HEK293 (cell line): ENCODE measurements at regions not wholly inside any gene's neighbourhood (a gene's known extent, or its start where the extent isn't known, plus 50 kb on each side); places are given as distances from the start of the nearest gene placed in this dataset.
"Not testable (repeated sequence)": the region's sequence is repeated elsewhere in the genome, so short reads cannot be mapped to it uniquely, and the experiment has no call there.

Experiments used
- CTCF ChIP-seq: fragments of 450-650 bp; formaldehyde crosslinking; IDR thresholded peaks from 2 replicates; pipeline ENCODE4 v1.5.1; 2016; ENCODE audit warnings: missing biosample characterization, missing genetic modification characterization
- YY1 ChIP-seq: fragments of 450-650 bp; formaldehyde crosslinking; IDR thresholded peaks from 2 replicates; pipeline ENCODE4 v1.5.1; 2018; ENCODE audit warnings: missing biosample characterization, missing genetic modification characterization
- ZBTB1 ChIP-seq: fragments of 450-650 bp; formaldehyde crosslinking; IDR thresholded peaks from 2 replicates; pipeline ENCODE4 v1.5.1; 2016; ENCODE audit warnings: missing biosample characterization, missing genetic modification characterization
- ZFP3 ChIP-seq: fragments of 450-650 bp; formaldehyde crosslinking; IDR thresholded peaks from 2 replicates; pipeline ENCODE4 v1.5.1; 2016; ENCODE audit warnings: low read depth, missing biosample characterization, missing genetic modification characterization
- ZNF112 ChIP-seq: fragments of 450-650 bp; formaldehyde crosslinking; IDR thresholded peaks from 2 replicates; pipeline ENCODE4 v1.5.0; 2017; ENCODE audit warnings: missing biosample characterization, missing genetic modification characterization
- ZNF548 ChIP-seq: fragments of 450-650 bp; formaldehyde crosslinking; IDR thresholded peaks from 2 replicates; pipeline ENCODE4 v1.5.1; 2016; ENCODE audit warnings: missing biosample characterization, missing genetic modification characterization
- ZNF629 ChIP-seq: fragments of 450-650 bp; formaldehyde crosslinking; IDR thresholded peaks from 2 replicates; pipeline ENCODE4 v1.5.1; 2017; ENCODE audit warnings: missing biosample characterization, missing genetic modification characterization
- ZNF777 ChIP-seq: fragments of 450-650 bp; formaldehyde crosslinking; IDR thresholded peaks from 2 replicates; pipeline ENCODE4 v1.5.1; 2017; ENCODE audit warnings: missing biosample characterization, missing genetic modification characterization, borderline replicate concordance
- TF ChIP-seq, protein P1 (sequence below): fragments of 450-650 bp; formaldehyde crosslinking; IDR thresholded peaks from 2 replicates; pipeline ENCODE4 v1.5.1; 2016; ENCODE audit warnings: missing biosample characterization, missing genetic modification characterization

DNA sequence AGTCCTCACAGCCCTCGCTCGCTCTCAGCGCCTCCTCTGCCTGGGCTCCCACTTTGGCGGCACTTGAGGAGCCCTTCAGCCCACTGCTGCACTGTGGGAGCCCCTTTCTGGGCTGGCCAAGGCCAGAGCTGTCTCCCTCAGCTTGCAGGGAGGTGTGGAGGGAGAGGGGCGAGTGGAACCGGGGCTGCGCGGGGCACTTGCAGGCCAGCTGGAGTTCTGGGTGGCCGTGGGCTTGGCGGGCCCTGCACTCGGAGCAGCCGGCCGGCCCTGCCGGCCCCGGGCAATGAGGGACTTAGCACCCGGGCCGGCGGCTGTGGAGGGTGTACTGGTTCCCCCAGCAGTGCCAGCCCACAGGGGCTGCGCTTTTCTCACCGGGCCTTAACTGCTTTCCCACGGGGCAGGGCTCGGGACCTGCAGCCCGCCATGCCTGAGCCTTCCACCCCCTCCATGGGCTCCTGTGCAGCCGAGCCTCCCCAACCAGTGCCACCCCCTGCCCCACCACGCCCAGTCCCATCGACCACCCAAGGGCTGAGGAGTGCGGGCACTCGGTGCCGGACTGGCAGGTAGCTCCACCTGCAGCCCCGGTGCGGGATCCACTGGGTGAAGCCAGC, 584.1 kb upstream of the KLF12 start:
- TF ChIP-seq CTCF (tag by site-specific recombination); ZNF629 (tag by site-specific recombination); ZNF112; ZFP3 (tag by site-specific recombination); ZBTB1 (tag by site-specific recombination); ZNF777 (tag by site-specific recombination); ZNF548 (tag by site-specific recombination); YY1 (tag by site-specific recombination): not testable (repeated sequence)
- TF ChIP-seq, protein P1, sequence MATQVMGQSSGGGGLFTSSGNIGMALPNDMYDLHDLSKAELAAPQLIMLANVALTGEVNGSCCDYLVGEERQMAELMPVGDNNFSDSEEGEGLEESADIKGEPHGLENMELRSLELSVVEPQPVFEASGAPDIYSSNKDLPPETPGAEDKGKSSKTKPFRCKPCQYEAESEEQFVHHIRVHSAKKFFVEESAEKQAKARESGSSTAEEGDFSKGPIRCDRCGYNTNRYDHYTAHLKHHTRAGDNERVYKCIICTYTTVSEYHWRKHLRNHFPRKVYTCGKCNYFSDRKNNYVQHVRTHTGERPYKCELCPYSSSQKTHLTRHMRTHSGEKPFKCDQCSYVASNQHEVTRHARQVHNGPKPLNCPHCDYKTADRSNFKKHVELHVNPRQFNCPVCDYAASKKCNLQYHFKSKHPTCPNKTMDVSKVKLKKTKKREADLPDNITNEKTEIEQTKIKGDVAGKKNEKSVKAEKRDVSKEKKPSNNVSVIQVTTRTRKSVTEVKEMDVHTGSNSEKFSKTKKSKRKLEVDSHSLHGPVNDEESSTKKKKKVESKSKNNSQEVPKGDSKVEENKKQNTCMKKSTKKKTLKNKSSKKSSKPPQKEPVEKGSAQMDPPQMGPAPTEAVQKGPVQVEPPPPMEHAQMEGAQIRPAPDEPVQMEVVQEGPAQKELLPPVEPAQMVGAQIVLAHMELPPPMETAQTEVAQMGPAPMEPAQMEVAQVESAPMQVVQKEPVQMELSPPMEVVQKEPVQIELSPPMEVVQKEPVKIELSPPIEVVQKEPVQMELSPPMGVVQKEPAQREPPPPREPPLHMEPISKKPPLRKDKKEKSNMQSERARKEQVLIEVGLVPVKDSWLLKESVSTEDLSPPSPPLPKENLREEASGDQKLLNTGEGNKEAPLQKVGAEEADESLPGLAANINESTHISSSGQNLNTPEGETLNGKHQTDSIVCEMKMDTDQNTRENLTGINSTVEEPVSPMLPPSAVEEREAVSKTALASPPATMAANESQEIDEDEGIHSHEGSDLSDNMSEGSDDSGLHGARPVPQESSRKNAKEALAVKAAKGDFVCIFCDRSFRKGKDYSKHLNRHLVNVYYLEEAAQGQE (tag by site-specific recombination): not testable (repeated sequence)
